SU-DHL-6 (cell line): ENCODE measurements at regions not wholly inside any gene's neighbourhood (a gene's known extent, or its start where the extent isn't known, plus 50 kb on each side); places are given as distances from the start of the nearest gene placed in this dataset.

Experiments used
- H2AFZ ChIP-seq: fragments of 200-600 bp; sonication (generic); 2 replicates; pipeline ENCODE4 v1.6.1; 2014; ENCODE audit warnings: low read depth, mild to moderate bottlenecking, moderate library complexity, mixed read lengths, antibody characterized with exemption, low read length; ENCODE audit not compliant: severe bottlenecking
- H3F3A ChIP-seq: fragments of 200-600 bp; shearing (Covaris generic); 2 replicates; pipeline ENCODE4 v1.6.0; 2016; ENCODE audit warnings: antibody characterized with exemption, mild to moderate bottlenecking; ENCODE audit not compliant: insufficient read depth
- H3K27ac ChIP-seq: fragments of 200-600 bp; sonication (generic); 2 replicates; pipeline ENCODE4 v1.5.1; 2016; ENCODE audit warnings: low read depth, mild to moderate bottlenecking, low read length, moderate library complexity, mixed read lengths
- H3K27me3 ChIP-seq: fragments of 200-600 bp; sonication (generic), shearing (Covaris generic); 2 replicates; pipeline ENCODE4 v1.6.0; 2014; ENCODE audit warnings: mild to moderate bottlenecking, low read length
- H3K36me3 ChIP-seq: fragments of 200-600 bp; sonication (generic); 2 replicates; pipeline ENCODE4 v1.6.1; 2014; ENCODE audit warnings: mild to moderate bottlenecking, low read length, mixed read lengths
- H3K4me2 ChIP-seq: fragments of 300-600, 200-600 bp; shearing (Covaris generic), sonication (generic); 2 replicates; pipeline ENCODE4 v1.6.0; 2014; ENCODE audit warnings: low read length, low read depth, mild to moderate bottlenecking; ENCODE audit not compliant: poor library complexity, severe bottlenecking
- H3K4me3 ChIP-seq: fragments of 200-600 bp; sonication (generic); 2 replicates; pipeline ENCODE4 v1.5.1; 2014; ENCODE audit warnings: antibody characterized with exemption, low read length, mild to moderate bottlenecking, mixed read lengths; ENCODE audit not compliant: insufficient read depth, poor library complexity, severe bottlenecking
- H3K79me2 ChIP-seq: fragments of 200-600 bp; sonication (generic); 2 replicates; pipeline ENCODE4 v1.6.1; 2014; ENCODE audit warnings: mild to moderate bottlenecking, low read length, moderate library complexity; ENCODE audit not compliant: insufficient read depth
- H3K9ac ChIP-seq: fragments of 200-600 bp; sonication (generic); 2 replicates; pipeline ENCODE4 v1.7.0; 2014; ENCODE audit warnings: mild to moderate bottlenecking, low read length
- H3K9me2 ChIP-seq: fragments of 200-600 bp; sonication (generic); replicated peaks from 2 replicates; pipeline ENCODE4 v1.6.1; 2014; ENCODE audit warnings: low read length; ENCODE audit not compliant: insufficient read depth
- H3K9me3 ChIP-seq: fragments of 200-600 bp; sonication (generic); 2 replicates; pipeline ENCODE4 v1.6.1; 2014; ENCODE audit warnings: low read length, mixed read lengths; ENCODE audit not compliant: insufficient read depth
- H4K20me1 ChIP-seq: fragments of 200-600 bp; sonication (generic); 2 replicates; pipeline ENCODE4 v1.6.1; 2014; ENCODE audit warnings: low read depth, mild to moderate bottlenecking, antibody characterized with exemption, low read length, moderate library complexity, mixed read lengths
- CTCF ChIP-seq: fragments of 200-600 bp; sonication (generic); IDR thresholded peaks from one replicate; pipeline ENCODE4 v1.5.1; 2017; ENCODE audit warnings: antibody characterized with exemption, mild to moderate bottlenecking, low read length, moderate library complexity; ENCODE audit not compliant: insufficient read depth, poor library complexity, severe bottlenecking
- EZH2phosphoT487 ChIP-seq: fragments of 200-600 bp; sonication (generic), shearing (Covaris generic); conservative IDR thresholded peaks from 2 replicates; pipeline ENCODE4 v1.6.1; 2018; ENCODE audit warnings: mild to moderate bottlenecking, antibody characterized with exemption, low read length, moderate library complexity, mixed read lengths

GRCh38 chr20:24406251-24406650, 63.2 kb upstream of the SYNDIG1 start:
- no peak for TF ChIP-seq EZH2phosphoT487
- no peak for TF ChIP-seq CTCF
- Histone ChIP-seq H3K4me3 (no peak overlapping the region), H2AFZ (no peak overlapping the region), H3K9me3 (no peaks in the 10 kb centered on the region), H3K27me3 (no peaks in the 10 kb centered on the region), H4K20me1 (no peaks in the 10 kb centered on the region), H3F3A (no peaks in the 10 kb centered on the region), H3K9ac (no peak overlapping the region), H3K9me2 (no peaks in the 10 kb centered on the region), H3K36me3 (no peaks in the 10 kb centered on the region), H3K4me2 (no peak overlapping the region), H3K27ac (no peak overlapping the region), H3K79me2 (no peaks in the 10 kb centered on the region)

GRCh38 chr20:24405810-24406209, 63.6 kb upstream of the SYNDIG1 start:
- Histone ChIP-seq H3K9me3 (no peaks in the 10 kb centered on the region), H3K36me3 (no peaks in the 10 kb centered on the region), H3K9ac (no peak overlapping the region), H3K27ac (no peak overlapping the region), H3K27me3 (no peaks in the 10 kb centered on the region), H3F3A (no peaks in the 10 kb centered on the region), H3K4me3 (no peak overlapping the region), H2AFZ (no peak overlapping the region), H3K9me2 (no peaks in the 10 kb centered on the region), H3K4me2 (no peak overlapping the region), H4K20me1 (no peaks in the 10 kb centered on the region), H3K79me2 (no peaks in the 10 kb centered on the region)
- no peak for TF ChIP-seq CTCF
- TF ChIP-seq EZH2phosphoT487, result no peak

GRCh38 chr20:24403406-24403805, 66.0 kb upstream of the SYNDIG1 start:
- Histone ChIP-seq H2AFZ (no peak overlapping the region), H3K4me2 (no peak overlapping the region), H3K27me3 (no peaks in the 10 kb centered on the region), H3K36me3 (no peaks in the 10 kb centered on the region), H3K79me2 (no peaks in the 10 kb centered on the region), H3K27ac (no peak overlapping the region), H3K9me3 (no peaks in the 10 kb centered on the region), H3K9me2 (no peaks in the 10 kb centered on the region), H3K9ac (no peak overlapping the region), H3F3A (no peaks in the 10 kb centered on the region), H3K4me3 (no peak overlapping the region), H4K20me1 (no peaks in the 10 kb centered on the region)
- no peak for TF ChIP-seq EZH2phosphoT487
- TF ChIP-seq CTCF, result no peak
